ENCODE measurements at regions not wholly inside any gene's neighbourhood (a gene's known extent, or its start where the extent isn't known, plus 50 kb on each side); places are given as distances from the start of the nearest gene placed in this dataset.

- Mint-ChIP-seq H3K9me3 (peaks cover 26% of the 10 kb centered on the region), H3K4me3 (no peak overlapping the region), H3K36me3 (ENCODE audit: low read depth) (no peaks in the 10 kb centered on the region), H3K4me1 (ENCODE audit: low read depth) (no peaks in the 10 kb centered on the region), H3K27ac (no peak overlapping the region), H3K27me3 (ENCODE audit: insufficient read depth) (peaks cover 2% of the 10 kb centered on the region; the same call in 1 of the 2 replicates)
- TF ChIP-seq CTCF (IDR thresholded peaks at IDR 0.05) = no peak
- DNase-seq = no peak
Measured at GRCh38 chr20:7426890-7427496, 513.3 kb downstream of the HAO1 start.

DNA sequence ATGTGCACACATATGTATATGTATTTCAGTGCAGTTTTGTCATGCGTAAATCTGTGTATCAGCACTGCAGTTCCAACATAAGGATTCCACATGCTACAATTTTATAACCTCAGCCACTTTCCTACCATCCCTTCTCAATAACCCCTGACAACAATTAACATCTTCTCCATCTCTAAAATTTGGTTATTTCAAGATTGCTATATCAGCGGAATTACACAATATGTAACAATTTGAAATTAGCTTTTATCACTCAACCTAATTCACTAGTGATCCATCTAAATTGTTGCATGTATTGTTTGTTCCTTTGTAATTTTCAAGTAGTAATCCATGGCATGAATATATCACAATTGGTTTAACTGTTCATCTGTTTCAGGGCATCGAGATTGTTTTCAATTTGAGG lies 511.3 kb downstream of the HAO1 start:
- Mint-ChIP-seq H3K4me1 (ENCODE audit: low read depth) (no peaks in the 10 kb centered on the region), H3K9me3 (peaks cover 20% of the 10 kb centered on the region), H3K4me3 (no peak overlapping the region)

DNA sequence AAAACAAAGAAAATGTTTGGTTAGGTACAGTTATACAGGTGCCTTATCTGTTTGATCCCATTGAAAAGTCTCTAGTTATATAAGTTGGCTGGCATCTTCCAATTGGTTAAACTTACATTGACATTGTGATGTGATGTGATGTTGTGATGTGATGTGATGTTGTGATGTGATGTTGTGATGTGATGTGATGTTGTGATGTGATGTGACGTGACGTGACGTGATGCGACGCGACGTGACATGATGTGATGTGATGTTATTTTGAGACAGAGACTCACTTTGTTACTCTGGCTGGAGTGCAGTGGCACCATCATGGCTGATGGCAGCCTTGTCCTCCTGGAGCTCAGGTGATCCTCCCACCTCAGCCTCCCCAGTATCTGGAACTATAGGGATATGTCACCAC lies 507.6 kb downstream of the HAO1 start:
- Mint-ChIP-seq H3K9me3 (peaks cover 29% of the 10 kb centered on the region), H3K4me1 (ENCODE audit: low read depth) (no peaks in the 10 kb centered on the region), H3K36me3 (ENCODE audit: low read depth) (no peaks in the 10 kb centered on the region; the same call in 1 of the 2 replicates), H3K4me3 (no peak overlapping the region), H3K27me3 (ENCODE audit: insufficient read depth) (peaks cover 2% of the 10 kb centered on the region), H3K27ac (no peak overlapping the region)
- TF ChIP-seq CTCF (IDR thresholded peaks at IDR 0.05) = no peak
- no peak for DNase-seq

More for the DNA sequence above, 511.3 kb downstream of the HAO1 start:
- TF ChIP-seq CTCF (IDR thresholded peaks at IDR 0.05) = no peak
- H3K27me3 Mint-ChIP-seq (ENCODE audit: insufficient read depth) = peaks cover 2% of the 10 kb centered on the region; the same call in 1 of the 2 replicates
- no peaks in the 10 kb centered on the region; the same call in 1 of the 2 replicates for H3K36me3 Mint-ChIP-seq (ENCODE audit: low read depth)
- H3K27ac Mint-ChIP-seq = no peak overlapping the region
- DNase-seq = no peak

DNA sequence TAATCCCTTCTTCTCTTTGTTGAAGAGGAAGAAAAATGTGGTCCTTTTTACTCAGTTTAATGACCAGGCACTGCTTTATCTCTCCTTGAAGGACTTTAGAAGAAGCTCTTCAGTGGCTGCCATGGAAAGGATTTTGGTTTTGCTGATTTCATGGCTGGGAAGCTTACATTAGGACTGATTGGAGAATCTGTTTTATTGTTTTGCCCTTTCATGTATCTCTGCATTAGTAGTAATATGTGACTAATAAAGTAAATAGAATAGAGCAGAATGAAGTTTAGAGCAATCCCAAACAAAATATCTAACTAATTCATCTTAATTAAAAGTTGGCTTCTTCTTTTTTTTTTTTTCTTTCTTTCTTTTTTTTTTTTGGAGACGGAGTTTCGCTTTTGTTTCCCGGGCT lies 502.9 kb downstream of the HAO1 start:
- DNase-seq = no peak
- H3K27me3 Mint-ChIP-seq (ENCODE audit: insufficient read depth) = no peaks in the 10 kb centered on the region; the same call in 1 of the 2 replicates
- H3K27ac Mint-ChIP-seq = no peak overlapping the region
- H3K36me3 Mint-ChIP-seq (ENCODE audit: low read depth) = no peaks in the 10 kb centered on the region; the same call in 1 of the 2 replicates
- no peak overlapping the region for H3K4me3 Mint-ChIP-seq
- no peak for TF ChIP-seq CTCF (IDR thresholded peaks at IDR 0.05)
- H3K4me1 Mint-ChIP-seq (ENCODE audit: low read depth) = no peaks in the 10 kb centered on the region
- peaks cover 18% of the 10 kb centered on the region; the same call in 1 of the 2 replicates for H3K9me3 Mint-ChIP-seq

DNA sequence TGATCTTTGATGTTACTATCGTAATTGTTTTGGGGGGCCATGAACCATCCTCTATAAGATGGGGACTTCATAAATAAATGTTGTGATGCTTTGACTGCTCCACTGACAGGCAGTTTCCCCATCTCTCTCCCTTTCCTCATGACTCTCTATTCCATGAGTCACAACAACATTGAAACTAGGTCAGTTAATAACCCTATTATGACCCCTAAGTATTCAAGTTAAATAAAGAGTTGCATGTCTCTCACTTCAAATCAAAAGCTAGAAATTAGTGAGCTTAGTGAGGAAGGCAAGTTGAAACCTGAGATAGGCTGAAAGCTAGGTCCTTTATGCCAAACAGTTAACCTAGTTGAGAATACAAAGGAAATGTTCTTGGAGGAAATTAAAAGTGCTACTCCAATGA lies 491.0 kb downstream of the HAO1 start:
- H3K27me3 Mint-ChIP-seq (ENCODE audit: insufficient read depth) = no peaks in the 10 kb centered on the region
- TF ChIP-seq CTCF (IDR thresholded peaks at IDR 0.05) = no peak
- no peaks in the 10 kb centered on the region for H3K36me3 Mint-ChIP-seq (ENCODE audit: low read depth)
- no peaks in the 10 kb centered on the region for H3K4me1 Mint-ChIP-seq (ENCODE audit: low read depth)
- H3K4me3 Mint-ChIP-seq = no peak overlapping the region
- H3K27ac Mint-ChIP-seq = no peak overlapping the region
- no peak for DNase-seq
- peaks cover 39% of the 10 kb centered on the region for H3K9me3 Mint-ChIP-seq

Measured in HFFc6 (cell line).